Glutamatergic neuron (in vitro differentiated cells): ENCODE measurements at regions not wholly inside any gene's neighbourhood (a gene's known extent, or its start where the extent isn't known, plus 50 kb on each side); places are given as distances from the start of the nearest gene placed in this dataset.

ENCODE experiments used
- DNase-seq: peaks from one replicate; pipeline ENCODE4 v3.0.0; 2022
- H3K27ac Mint-ChIP-seq: one replicate; pipeline ENCODE4 v1.8.0; 2020; ENCODE audit warnings: mild to moderate bottlenecking, mixed read lengths, inconsistent platforms; ENCODE audit not compliant: unreplicated experiment
- H3K27me3 Mint-ChIP-seq: one replicate; pipeline ENCODE4 v1.8.0; 2020; ENCODE audit warnings: mild to moderate bottlenecking, moderate library complexity, mixed read lengths, inconsistent platforms; ENCODE audit not compliant: unreplicated experiment
- H3K36me3 Mint-ChIP-seq: one replicate; pipeline ENCODE4 v1.8.0; 2020; ENCODE audit warnings: mild to moderate bottlenecking, mixed read lengths, inconsistent platforms; ENCODE audit not compliant: unreplicated experiment
- H3K4me1 Mint-ChIP-seq: one replicate; pipeline ENCODE4 v1.8.0; 2020; ENCODE audit warnings: mild to moderate bottlenecking, low read depth, mixed read lengths, inconsistent platforms; ENCODE audit not compliant: unreplicated experiment
- H3K4me3 Mint-ChIP-seq: one replicate; pipeline ENCODE4 v1.8.0; 2020; ENCODE audit warnings: mild to moderate bottlenecking, mixed read lengths, inconsistent platforms; ENCODE audit not compliant: unreplicated experiment
- H3K9me3 Mint-ChIP-seq: one replicate; pipeline ENCODE4 v1.8.0; 2020; ENCODE audit warnings: mild to moderate bottlenecking, moderate library complexity, mixed read lengths, inconsistent platforms; ENCODE audit not compliant: unreplicated experiment
- TF ChIP-seq, protein P1 (sequence below): fragments of 200-600 bp; sonication (generic); IDR thresholded peaks from one replicate; pipeline ENCODE4 v1.5.0; 2021; ENCODE audit not compliant: partially characterized antibody, unreplicated experiment

DNA sequence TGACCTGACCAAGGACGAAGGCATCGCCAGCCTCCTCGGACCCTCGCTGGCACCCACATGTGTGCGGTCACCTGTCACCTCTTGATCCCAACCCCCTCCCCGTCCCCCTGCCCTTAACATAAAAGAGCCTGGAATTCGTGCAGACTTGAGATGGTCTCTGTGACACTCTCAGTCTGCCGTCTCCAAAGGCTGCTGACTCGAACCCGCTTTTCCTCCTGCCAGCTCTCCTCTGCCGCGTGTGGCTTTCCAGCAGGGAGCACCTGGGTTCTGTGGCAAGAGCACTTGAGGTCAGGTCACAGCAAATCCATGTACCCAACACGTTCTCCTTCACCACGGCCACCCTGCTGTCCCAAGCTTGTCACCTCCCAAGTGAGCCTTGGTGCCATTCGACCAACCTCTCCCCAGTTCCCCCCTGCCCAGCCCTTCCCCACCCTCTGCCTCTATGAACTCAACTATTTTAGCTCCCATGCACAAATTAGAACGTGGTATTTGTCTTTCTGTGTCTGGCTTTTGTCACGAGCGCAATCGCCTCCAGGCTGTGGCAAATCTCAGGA lies 207.6 kb downstream of the BRD1 start:
- Mint-ChIP-seq H3K9me3 (peaks cover 24% of the 10 kb centered on the region), H3K27ac (no peak overlapping the region), H3K36me3 (peaks cover 9% of the 10 kb centered on the region), H3K4me1 (no peaks in the 10 kb centered on the region), H3K27me3 (peaks cover 5% of the 10 kb centered on the region), H3K4me3 (no peak overlapping the region)
- TF ChIP-seq, protein P1, sequence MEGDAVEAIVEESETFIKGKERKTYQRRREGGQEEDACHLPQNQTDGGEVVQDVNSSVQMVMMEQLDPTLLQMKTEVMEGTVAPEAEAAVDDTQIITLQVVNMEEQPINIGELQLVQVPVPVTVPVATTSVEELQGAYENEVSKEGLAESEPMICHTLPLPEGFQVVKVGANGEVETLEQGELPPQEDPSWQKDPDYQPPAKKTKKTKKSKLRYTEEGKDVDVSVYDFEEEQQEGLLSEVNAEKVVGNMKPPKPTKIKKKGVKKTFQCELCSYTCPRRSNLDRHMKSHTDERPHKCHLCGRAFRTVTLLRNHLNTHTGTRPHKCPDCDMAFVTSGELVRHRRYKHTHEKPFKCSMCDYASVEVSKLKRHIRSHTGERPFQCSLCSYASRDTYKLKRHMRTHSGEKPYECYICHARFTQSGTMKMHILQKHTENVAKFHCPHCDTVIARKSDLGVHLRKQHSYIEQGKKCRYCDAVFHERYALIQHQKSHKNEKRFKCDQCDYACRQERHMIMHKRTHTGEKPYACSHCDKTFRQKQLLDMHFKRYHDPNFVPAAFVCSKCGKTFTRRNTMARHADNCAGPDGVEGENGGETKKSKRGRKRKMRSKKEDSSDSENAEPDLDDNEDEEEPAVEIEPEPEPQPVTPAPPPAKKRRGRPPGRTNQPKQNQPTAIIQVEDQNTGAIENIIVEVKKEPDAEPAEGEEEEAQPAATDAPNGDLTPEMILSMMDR = no peak
- DNase-seq = no peak

DNA sequence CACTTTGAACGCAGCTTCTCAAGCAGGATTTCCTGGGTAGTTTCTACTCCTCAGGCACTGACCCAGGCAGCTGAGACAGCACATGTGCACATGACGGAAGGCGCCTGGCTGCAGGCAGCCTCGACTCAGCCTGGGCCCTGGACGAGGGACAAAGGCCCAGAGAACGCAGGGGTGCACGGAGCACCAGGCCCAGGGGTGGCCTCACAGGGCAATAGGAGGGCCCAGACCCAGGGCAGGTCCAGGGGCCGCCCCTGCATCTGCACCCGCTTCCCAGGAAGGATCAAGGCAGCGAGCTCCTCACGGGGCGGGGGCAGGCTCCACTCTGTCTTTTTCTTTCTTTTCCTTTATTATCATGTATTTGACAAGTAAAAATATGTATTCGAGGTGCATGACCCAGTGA lies 208.4 kb downstream of the BRD1 start:
- peaks cover 3% of the 10 kb centered on the region for H3K27me3 Mint-ChIP-seq
- H3K4me1 Mint-ChIP-seq = no peaks in the 10 kb centered on the region
- no peak overlapping the region for H3K27ac Mint-ChIP-seq

DNA sequence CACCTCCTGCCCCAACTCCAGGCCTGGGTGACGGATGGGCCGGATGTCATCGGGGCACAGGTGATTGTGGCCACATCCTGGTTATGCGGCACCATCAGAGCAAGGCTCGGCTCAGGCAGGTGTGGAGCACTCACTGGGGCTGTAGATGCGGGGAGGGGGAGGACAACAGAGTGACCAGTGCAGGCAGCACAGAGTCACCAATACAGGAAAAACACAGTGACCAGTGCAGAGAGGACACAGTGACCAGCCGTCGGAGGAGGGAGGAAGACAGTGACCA lies 209.1 kb downstream of the BRD1 start:
- no peak overlapping the region for H3K4me3 Mint-ChIP-seq
- H3K27me3 Mint-ChIP-seq = peaks cover 3% of the 10 kb centered on the region
- H3K4me1 Mint-ChIP-seq = no peaks in the 10 kb centered on the region
- peaks cover 7% of the 10 kb centered on the region for H3K36me3 Mint-ChIP-seq
- no peak for DNase-seq
- no peak overlapping the region for H3K27ac Mint-ChIP-seq
- H3K9me3 Mint-ChIP-seq = peaks cover 20% of the 10 kb centered on the region
- TF ChIP-seq, protein P1 = no peak

More for the DNA sequence above, 208.4 kb downstream of the BRD1 start:
- Mint-ChIP-seq H3K9me3 (peaks cover 19% of the 10 kb centered on the region), H3K36me3 (peaks cover 7% of the 10 kb centered on the region), H3K4me3 (no peak overlapping the region)
- no peak for DNase-seq
- TF ChIP-seq, protein P1 = no peak

DNA sequence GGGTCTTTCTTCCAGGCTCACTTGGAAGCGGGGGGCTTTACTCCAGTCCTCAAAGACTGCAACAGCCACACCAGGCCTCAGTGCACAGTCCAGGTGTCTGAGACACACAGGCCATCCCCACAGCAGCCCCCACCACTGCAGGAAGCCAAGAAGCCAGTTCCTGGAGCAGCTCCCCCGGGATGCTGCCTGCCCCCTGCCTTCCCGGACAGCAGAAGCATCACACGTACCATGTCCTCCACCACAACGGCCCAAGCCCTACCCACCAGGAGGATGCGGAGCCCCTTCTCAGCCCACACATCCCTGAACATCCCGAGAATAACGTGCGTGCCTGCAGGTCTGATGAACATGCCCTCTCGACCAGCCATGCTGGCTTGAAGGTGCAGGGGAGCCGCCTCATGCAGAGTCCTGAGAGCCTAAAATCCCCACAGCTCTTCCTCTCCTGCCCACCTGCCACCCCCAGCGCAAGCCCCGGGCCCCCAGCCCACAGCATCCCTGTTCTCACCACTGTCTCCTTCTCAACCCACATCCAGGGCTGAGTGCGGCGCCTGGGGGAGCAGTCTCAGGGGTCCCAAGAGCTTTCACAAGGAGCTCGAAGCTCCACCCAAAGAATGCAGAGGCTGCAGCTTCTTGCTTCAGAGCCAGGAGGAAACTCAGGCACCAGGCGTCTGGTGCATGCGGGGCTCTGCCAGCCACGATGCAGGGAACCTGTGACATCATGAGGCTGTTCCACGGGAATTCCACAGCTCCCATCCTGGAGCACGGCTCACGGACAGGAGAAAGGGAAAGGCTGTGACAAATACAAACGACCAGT lies 209.6 kb downstream of the BRD1 start:
- H3K27me3 Mint-ChIP-seq = peaks cover 3% of the 10 kb centered on the region
- no peak for DNase-seq
- TF ChIP-seq, protein P1 = no peak
- H3K36me3 Mint-ChIP-seq = peaks cover 7% of the 10 kb centered on the region
- H3K27ac Mint-ChIP-seq = no peak overlapping the region
- H3K4me3 Mint-ChIP-seq = no peak overlapping the region
- peaks cover 22% of the 10 kb centered on the region for H3K9me3 Mint-ChIP-seq
- no peaks in the 10 kb centered on the region for H3K4me1 Mint-ChIP-seq

DNA sequence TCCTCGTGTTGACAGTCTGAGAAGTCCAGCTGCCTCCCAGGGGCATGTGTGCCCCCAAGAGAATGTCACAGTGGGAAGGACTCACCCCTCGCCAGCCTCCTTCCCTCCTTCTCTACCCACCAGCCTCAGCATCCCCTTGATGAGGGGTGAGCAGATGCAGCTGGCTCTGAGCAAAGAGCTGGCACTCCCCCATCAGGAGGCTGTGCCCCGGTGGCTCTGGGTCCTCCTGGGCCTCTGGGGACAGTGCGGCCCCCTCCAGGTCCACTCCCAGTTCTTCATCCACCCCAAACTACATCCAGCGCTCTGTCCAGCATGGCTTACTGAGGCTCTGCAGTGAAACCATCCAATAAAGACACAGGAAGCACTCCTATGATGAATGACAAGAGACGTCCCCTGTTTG lies 210.4 kb downstream of the BRD1 start:
- Mint-ChIP-seq H3K27me3 (peaks cover 3% of the 10 kb centered on the region), H3K36me3 (peaks cover 7% of the 10 kb centered on the region), H3K4me3 (no peak overlapping the region), H3K27ac (no peak overlapping the region), H3K4me1 (no peaks in the 10 kb centered on the region), H3K9me3 (peaks cover 25% of the 10 kb centered on the region)
- TF ChIP-seq, protein P1 = no peak
- DNase-seq = no peak
